ENCODE measurements at regions not wholly inside any gene's neighbourhood (a gene's known extent, or its start where the extent isn't known, plus 50 kb on each side); places are given as distances from the start of the nearest gene placed in this dataset.

DNA sequence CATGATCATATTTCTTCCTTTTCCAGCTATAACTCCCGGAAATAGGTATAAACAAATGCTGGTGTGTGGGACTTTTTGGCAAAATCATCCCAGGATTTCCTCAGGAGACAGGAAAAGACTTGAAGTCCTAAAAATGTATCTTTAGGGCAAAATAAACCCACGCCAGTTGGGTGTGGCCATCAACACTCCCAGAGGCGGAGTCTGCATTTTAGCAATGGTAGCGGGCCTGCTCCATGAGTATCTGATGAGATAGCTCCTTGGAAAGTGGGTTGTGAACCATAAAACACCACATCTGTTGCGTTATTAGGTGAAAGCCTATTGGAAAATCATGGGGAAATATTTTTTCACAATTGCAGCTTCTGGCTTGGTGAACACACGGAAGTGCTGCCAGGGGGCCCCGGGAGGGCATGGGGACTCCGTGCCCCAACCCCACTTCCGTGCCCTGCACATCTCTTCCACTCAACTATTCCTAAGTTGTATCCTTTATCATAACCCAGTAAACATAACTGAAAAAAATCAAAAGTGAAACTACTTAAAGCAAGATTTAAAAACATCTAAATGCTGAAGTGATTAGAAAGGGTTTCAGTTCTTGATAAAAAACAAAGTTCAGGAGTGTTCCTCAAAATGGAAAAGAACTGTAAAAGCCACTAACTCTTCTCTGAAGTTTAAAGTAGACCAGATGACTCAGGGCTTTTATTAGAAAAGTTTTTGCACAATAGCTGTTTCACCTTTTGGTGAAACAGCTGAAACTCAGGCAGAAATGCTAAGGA, 111.2 kb downstream of the LRRC70 start (continued):
- TF ChIP-seq, protein P1, sequence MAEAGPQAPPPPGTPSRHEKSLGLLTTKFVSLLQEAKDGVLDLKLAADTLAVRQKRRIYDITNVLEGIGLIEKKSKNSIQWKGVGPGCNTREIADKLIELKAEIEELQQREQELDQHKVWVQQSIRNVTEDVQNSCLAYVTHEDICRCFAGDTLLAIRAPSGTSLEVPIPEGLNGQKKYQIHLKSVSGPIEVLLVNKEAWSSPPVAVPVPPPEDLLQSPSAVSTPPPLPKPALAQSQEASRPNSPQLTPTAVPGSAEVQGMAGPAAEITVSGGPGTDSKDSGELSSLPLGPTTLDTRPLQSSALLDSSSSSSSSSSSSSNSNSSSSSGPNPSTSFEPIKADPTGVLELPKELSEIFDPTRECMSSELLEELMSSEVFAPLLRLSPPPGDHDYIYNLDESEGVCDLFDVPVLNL (CRISPR knock-in tag; IDR thresholded peaks at IDR 0.05; ENCODE audit: low read depth) = no peak
- TF ChIP-seq ELF1 (tag; IDR thresholded peaks at IDR 0.05) (no peak), HMG20A (CRISPR knock-in tag; conservative IDR thresholded peaks at IDR 0.05) (no peak), ZC3H4 (CRISPR knock-in tag; IDR thresholded peaks at IDR 0.05; ENCODE audit: borderline replicate concordance) (no peak)

DNA sequence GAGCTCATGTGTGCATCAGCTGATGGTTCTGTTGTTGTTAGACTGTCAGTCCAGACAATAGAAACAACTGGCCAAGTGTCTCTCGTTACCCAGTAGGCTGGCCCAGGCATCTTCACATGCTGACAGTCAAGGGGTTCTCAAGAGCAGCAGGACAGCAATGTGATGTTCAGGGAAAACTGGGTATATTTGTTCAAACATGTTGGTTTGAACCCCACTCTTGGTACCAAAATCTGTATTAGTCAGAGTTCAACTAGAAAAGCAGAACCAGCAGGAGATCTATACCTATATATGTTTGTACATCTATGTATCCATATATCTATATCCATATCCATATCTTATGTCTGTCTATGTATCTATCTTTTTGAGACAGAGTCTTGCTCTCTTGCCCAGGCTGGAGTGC, 108.1 kb downstream of the LRRC70 start:
- ChIA-PET POLR2A (no interaction called here), CTCF (ENCODE audit: low intra/inter-chr PET ratio) (no interaction called here)
- Histone ChIP-seq H4K20me1 (replicated peaks; ENCODE audit: control insufficient read depth, insufficient read depth, low read length) (no peaks in the 10 kb centered on the region), H2AFZ (ENCODE audit: low read depth, low read length) (no peak overlapping the region), H3K27ac (ENCODE audit: extremely low read depth, low read depth, low read length) (no peak overlapping the region), H3K27me3 (ENCODE audit: control insufficient read depth in 2 of 2, insufficient read depth in 2 of 2, low read length in 2 of 2) (no peaks in the 10 kb centered on the region), H3K9me1 (ENCODE audit: control insufficient read depth, insufficient read depth, low read length) (no peaks in the 10 kb centered on the region), H3K9me3 (replicated peaks; ENCODE audit: control insufficient read depth, insufficient read depth, low read depth, low read length) (no peaks in the 10 kb centered on the region), H3K4me2 (ENCODE audit: insufficient read depth, low read length) (no peak overlapping the region), H3K9ac (ENCODE audit: insufficient read depth in 1 of 2, low read depth in 2 of 2, low read length in 2 of 2) (no peak overlapping the region), H3K36me3 (ENCODE audit: control insufficient read depth, insufficient read depth, low read length) (no peaks in the 10 kb centered on the region), H3K4me3 (no peak overlapping the region), H3K4me1 (replicated peaks in 1 of 2; ENCODE audit: control insufficient read depth in 2 of 2, insufficient read depth in 2 of 2, low read length in 2 of 2) (no peaks in the 10 kb centered on the region; a peak in 1 of 5 replicates), H3K79me2 (ENCODE audit: control insufficient read depth, insufficient read depth, low read length) (no peaks in the 10 kb centered on the region)
- ATAC-seq = no peak
- in situ Hi-C loops (cut with MboI) = no loop called here
- TF ChIP-seq ZNF785 (CRISPR knock-in tag; IDR thresholded peaks at IDR 0.05) (no peak), SIN3B (IDR thresholded peaks at IDR 0.05; ENCODE audit: low read depth) (no peak), JUN (IDR thresholded peaks at IDR 0.05; ENCODE audit: borderline replicate concordance, low read depth, low read length) (no peak), JUN (CRISPR knock-in tag; IDR thresholded peaks at IDR 0.05; ENCODE audit: borderline replicate concordance) (no peak), ZNF707 (CRISPR knock-in tag; conservative IDR thresholded peaks at IDR 0.05) (peak; percentile 56; the same call in 1 of the 2 replicates)
- FAIRE-seq = no peak
- 0% methylated on average over 1 of the region's 1 CpG for WGBS (ENCODE audit: insufficient coverage, low coverage, missing lambda C conversion rate)
- intact Hi-C loops (cut with micrococcal nuclease) = no loop called here
- no peak for DNase-seq (ENCODE audit: extremely low read depth in 1 of 4, low spot score in 3 of 4)
- no TSS peak for BruUV-seq (replicated peaks)

All from K562 (cell line).